Calu3 (cell line): ENCODE measurements at regions not wholly inside any gene's neighbourhood (a gene's known extent, or its start where the extent isn't known, plus 50 kb on each side); places are given as distances from the start of the nearest gene placed in this dataset.

ENCODE experiments used
- BruUV-seq: library from RNA; stranded (reverse); fragments of 400-500 nt; replicated peaks from 2 replicates; lab custom pipeline; 2021; lab: Mats Ljungman, UMichigan
- CTCF ChIA-PET: fragments of 300-600 bp; sonication (Branson Sonifier 250); formaldehyde crosslinking; loops from one replicate; lab custom pipeline; 2022; ENCODE audit warnings: antibody characterized with exemption; lab: Charles Lee
- DNase-seq: peaks from one replicate; pipeline ENCODE4 v3.0.0; 2022
- H3K27ac Mint-ChIP-seq: one replicate; pipeline ENCODE4 v1.8.0; 2022; ENCODE audit warnings: mixed read lengths; ENCODE audit not compliant: unreplicated experiment
- H3K27me3 Mint-ChIP-seq: one replicate; pipeline ENCODE4 v1.8.0; 2022; ENCODE audit warnings: mixed read lengths; ENCODE audit not compliant: unreplicated experiment
- H3K36me3 Mint-ChIP-seq: one replicate; pipeline ENCODE4 v1.8.0; 2022; ENCODE audit warnings: mild to moderate bottlenecking, moderate library complexity, mixed read lengths; ENCODE audit not compliant: insufficient read depth, unreplicated experiment
- H3K4me1 Mint-ChIP-seq: one replicate; pipeline ENCODE4 v1.8.0; 2022; ENCODE audit warnings: mild to moderate bottlenecking, low read depth, mixed read lengths; ENCODE audit not compliant: unreplicated experiment
- H3K4me3 Mint-ChIP-seq: one replicate; pipeline ENCODE4 v1.8.0; 2022; ENCODE audit warnings: mild to moderate bottlenecking, low read depth, moderate library complexity, mixed read lengths; ENCODE audit not compliant: unreplicated experiment
- H3K9me3 Mint-ChIP-seq: one replicate; pipeline ENCODE4 v1.8.0; 2022; ENCODE audit warnings: low read depth, mixed read lengths; ENCODE audit not compliant: unreplicated experiment
- CTCF ChIP-seq: fragments of 200-600 bp; IDR thresholded peaks from one replicate; pipeline ENCODE4 v1.8.0; 2022; ENCODE audit warnings: antibody characterized with exemption; ENCODE audit not compliant: unreplicated experiment
- intact Hi-C: fragments of 100-400 bp; cut with micrococcal nuclease; formaldehyde crosslinking; loops from one replicate; pipeline ENCODE4 v1.10.0; 2022; ENCODE audit not compliant: unreplicated experiment

- no peaks in the 10 kb centered on the region for H3K27me3 Mint-ChIP-seq
- H3K9me3 Mint-ChIP-seq = peaks cover 4% of the 10 kb centered on the region
- CTCF ChIA-PET = no interaction called here
- TF ChIP-seq CTCF = no peak
- H3K4me3 Mint-ChIP-seq = no peak overlapping the region
- BruUV-seq = no TSS peak
- H3K27ac Mint-ChIP-seq = no peak overlapping the region
- H3K36me3 Mint-ChIP-seq = no peaks in the 10 kb centered on the region
- intact Hi-C loops = no loop called here
- no peak for DNase-seq
- no peaks in the 10 kb centered on the region for H3K4me1 Mint-ChIP-seq
Observed at GRCh38 chr4:28357990-28358389, 1497.3 kb downstream of the STIM2 start.

DNA sequence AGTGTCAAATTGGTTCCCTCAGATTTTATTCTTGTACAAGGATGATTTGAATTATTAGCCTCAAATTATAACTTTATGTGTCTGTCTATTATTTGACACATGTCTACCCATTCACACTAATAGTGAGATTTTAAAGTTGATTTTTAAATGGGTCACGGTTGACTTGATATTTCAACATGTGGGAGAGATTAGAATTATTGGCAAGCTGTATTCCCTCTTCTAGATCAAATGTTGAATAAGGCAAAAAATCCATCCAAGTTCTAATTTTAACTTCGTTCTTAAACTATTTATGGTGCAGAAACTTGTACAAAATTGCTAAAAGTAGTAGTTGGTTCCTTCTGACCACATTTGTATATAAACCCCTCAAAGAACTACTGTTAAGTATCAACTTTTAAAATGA is 1498.0 kb downstream of the STIM2 start:
- Mint-ChIP-seq H3K4me3 (no peak overlapping the region), H3K27me3 (no peaks in the 10 kb centered on the region), H3K9me3 (peaks cover 3% of the 10 kb centered on the region), H3K27ac (no peak overlapping the region), H3K36me3 (no peaks in the 10 kb centered on the region), H3K4me1 (no peaks in the 10 kb centered on the region)
- TF ChIP-seq CTCF = no peak
- CTCF ChIA-PET = no interaction called here
- DNase-seq = no peak
- intact Hi-C loops = no loop called here
- no TSS peak for BruUV-seq

DNA sequence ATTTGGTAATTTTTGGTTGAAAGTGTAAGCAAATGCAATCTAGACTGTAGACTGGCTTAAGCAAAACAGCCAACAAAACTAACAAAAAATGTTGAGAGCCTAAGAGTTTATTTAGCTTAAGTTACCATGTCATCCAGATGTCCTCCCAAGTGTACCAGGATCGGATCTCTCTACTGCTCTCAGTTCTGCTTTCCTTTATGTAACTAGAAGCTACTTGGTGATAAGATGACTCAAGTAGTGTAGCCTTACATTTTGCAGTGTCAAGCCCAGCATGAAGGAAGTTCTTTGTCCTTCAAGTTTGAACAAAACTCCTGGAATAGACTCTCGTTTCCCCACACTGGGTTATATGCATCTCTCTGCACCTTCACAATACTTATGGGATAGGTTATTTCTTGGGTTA is 1500.0 kb downstream of the STIM2 start:
- Mint-ChIP-seq H3K27me3 (no peaks in the 10 kb centered on the region), H3K4me1 (no peaks in the 10 kb centered on the region), H3K36me3 (no peaks in the 10 kb centered on the region), H3K9me3 (peaks cover 5% of the 10 kb centered on the region), H3K4me3 (no peak overlapping the region), H3K27ac (no peak overlapping the region)
- no TSS peak for BruUV-seq
- intact Hi-C loops = no loop called here
- no peak for DNase-seq
- CTCF ChIA-PET = no interaction called here
- TF ChIP-seq CTCF = no peak

GRCh38 chr4:28362169-28362568 is 1501.5 kb downstream of the STIM2 start:
- no peak for TF ChIP-seq CTCF
- H3K9me3 Mint-ChIP-seq = peaks cover 4% of the 10 kb centered on the region
- no TSS peak for BruUV-seq

More at GRCh38 chr4:28362169-28362568, 1501.5 kb downstream of the STIM2 start:
- intact Hi-C loops = no loop called here
- Mint-ChIP-seq H3K27ac (no peak overlapping the region), H3K36me3 (no peaks in the 10 kb centered on the region), H3K27me3 (no peaks in the 10 kb centered on the region), H3K4me1 (no peaks in the 10 kb centered on the region), H3K4me3 (no peak overlapping the region)
- CTCF ChIA-PET = no interaction called here
- DNase-seq = no peak
